IgD-negative memory B cell (primary cell): ENCODE measurements at regions not wholly inside any gene's neighbourhood (a gene's known extent, or its start where the extent isn't known, plus 50 kb on each side); places are given as distances from the start of the nearest gene placed in this dataset.
A peak's percentile ranks its signal among the peaks of the same experiment; 100 is the strongest.
"Not testable (repeated sequence)": the region's sequence is repeated elsewhere in the genome, so short reads cannot be mapped to it uniquely, and the experiment has no call there.

Source experiments
- H3K27ac Mint-ChIP-seq, 3 donors: one replicate each; pipeline ENCODE4 v1.8.0; 2020 to 2022; ENCODE audit warnings: mild to moderate bottlenecking in 3 of 3, mixed read lengths in 3 of 3, moderate library complexity in 1 of 3
- H3K27me3 Mint-ChIP-seq: one replicate; pipeline ENCODE4 v1.8.0; 2021; ENCODE audit warnings: mixed read lengths
- H3K36me3 Mint-ChIP-seq: one replicate; pipeline ENCODE4 v1.8.0; 2020; ENCODE audit warnings: mild to moderate bottlenecking, mixed read lengths
- H3K4me1 Mint-ChIP-seq, 3 donors: one replicate each; pipeline ENCODE4 v1.8.0; 2020 to 2022; ENCODE audit warnings: mixed read lengths in 3 of 3, mild to moderate bottlenecking in 1 of 3
- H3K4me3 Mint-ChIP-seq, 4 donors: one replicate each; pipeline ENCODE4 v1.8.0; 2020 to 2022; ENCODE audit warnings: mild to moderate bottlenecking in 4 of 4, mixed read lengths in 4 of 4, moderate library complexity in 3 of 4
- H3K9me3 Mint-ChIP-seq, 3 donors: one replicate each; pipeline ENCODE4 v1.8.0; 2020 to 2021; ENCODE audit warnings: mixed read lengths in 3 of 3, mild to moderate bottlenecking in 1 of 3

GRCh38 chr20:30921286-30922071 is 336.0 kb upstream of the DEFB115 start:
- Mint-ChIP-seq H3K4me3 (peak overlapping the region in 1 of 4 donors; percentile 12), H3K27ac (no peak overlapping the region), H3K9me3 (peaks cover 11 to 19% (median 13%) of the 10 kb centered on the region in 3 donors), H3K27me3 (no peaks in the 10 kb centered on the region), H3K36me3 (no peaks in the 10 kb centered on the region), H3K4me1 (no peaks in the 10 kb centered on the region)

GRCh38 chr20:30922129-30922528 is 335.3 kb upstream of the DEFB115 start:
- no peaks in the 10 kb centered on the region for H3K4me1 Mint-ChIP-seq
- no peaks in the 10 kb centered on the region for H3K36me3 Mint-ChIP-seq
- no peaks in the 10 kb centered on the region for H3K27me3 Mint-ChIP-seq
- peaks cover 11 to 23% (median 17%) of the 10 kb centered on the region in 3 donors for H3K9me3 Mint-ChIP-seq
- H3K27ac Mint-ChIP-seq, result no peak overlapping the region
- no peak overlapping the region for H3K4me3 Mint-ChIP-seq

- no peak overlapping the region for H3K4me3 Mint-ChIP-seq
- no peaks in the 10 kb centered on the region for H3K36me3 Mint-ChIP-seq
- peaks cover 0 to 7% (median 5%) of the 10 kb centered on the region in 3 donors for H3K9me3 Mint-ChIP-seq
- H3K27me3 Mint-ChIP-seq, result no peaks in the 10 kb centered on the region
- no peaks in the 10 kb centered on the region for H3K4me1 Mint-ChIP-seq
- H3K27ac Mint-ChIP-seq, result no peak overlapping the region
Observed at GRCh38 chr20:30937790-30938189, 319.7 kb upstream of the DEFB115 start.

GRCh38 chr20:30949761-30950160 is 307.7 kb upstream of the DEFB115 start:
- Mint-ChIP-seq H3K4me1 (no peaks in the 10 kb centered on the region), H3K9me3 (peaks cover 0 to 5% (median 0%) of the 10 kb centered on the region in 3 donors), H3K27ac (no peak overlapping the region), H3K27me3 (peaks cover 3% of the 10 kb centered on the region), H3K36me3 (no peaks in the 10 kb centered on the region), H3K4me3 (no peak overlapping the region)

- not testable (repeated sequence) for H3K4me3 Mint-ChIP-seq, H3K9me3 Mint-ChIP-seq, H3K36me3 Mint-ChIP-seq, H3K4me1 Mint-ChIP-seq, H3K27me3 Mint-ChIP-seq, H3K27ac Mint-ChIP-seq
Observed at GRCh38 chr20:30951088-30951487, 306.4 kb upstream of the DEFB115 start.

GRCh38 chr20:30956649-30957048 is 300.8 kb upstream of the DEFB115 start:
- not testable (repeated sequence) for H3K4me1 Mint-ChIP-seq, H3K9me3 Mint-ChIP-seq

GRCh38 chr20:30959208-30959607 is 298.3 kb upstream of the DEFB115 start:
- not testable (repeated sequence) for H3K27ac Mint-ChIP-seq, H3K4me1 Mint-ChIP-seq, H3K4me3 Mint-ChIP-seq, H3K27me3 Mint-ChIP-seq, H3K9me3 Mint-ChIP-seq, H3K36me3 Mint-ChIP-seq

More at GRCh38 chr20:30956649-30957048, 300.8 kb upstream of the DEFB115 start:
- H3K4me3 Mint-ChIP-seq, H3K36me3 Mint-ChIP-seq, H3K27ac Mint-ChIP-seq, H3K27me3 Mint-ChIP-seq: not testable (repeated sequence)

- H3K4me1 Mint-ChIP-seq, result no peaks in the 10 kb centered on the region
- H3K27ac Mint-ChIP-seq, result no peak overlapping the region
Observed at GRCh38 chr20:30963591-30963990, 293.9 kb upstream of the DEFB115 start.

GRCh38 chr20:30975859-30976258 is 281.6 kb upstream of the DEFB115 start:
- not testable (repeated sequence) for H3K27me3 Mint-ChIP-seq, H3K27ac Mint-ChIP-seq, H3K4me1 Mint-ChIP-seq, H3K4me3 Mint-ChIP-seq, H3K36me3 Mint-ChIP-seq
- peaks cover 6 to 16% (median 9%) of the 10 kb centered on the region in 3 donors for H3K9me3 Mint-ChIP-seq

More at GRCh38 chr20:30963591-30963990, 293.9 kb upstream of the DEFB115 start:
- Mint-ChIP-seq H3K27me3 (no peaks in the 10 kb centered on the region), H3K36me3 (peaks cover 3% of the 10 kb centered on the region), H3K9me3 (peaks cover 4 to 6% (median 6%) of the 10 kb centered on the region in 3 donors), H3K4me3 (no peak overlapping the region)

- H3K27me3 Mint-ChIP-seq, result no peaks in the 10 kb centered on the region
- H3K36me3 Mint-ChIP-seq, result peaks cover 4% of the 10 kb centered on the region
- H3K4me3 Mint-ChIP-seq, result no peak overlapping the region
- no peak overlapping the region for H3K27ac Mint-ChIP-seq
- H3K4me1 Mint-ChIP-seq, result peaks cover 0 to 2% (median 0%) of the 10 kb centered on the region in 3 donors
- H3K9me3 Mint-ChIP-seq, result peaks cover 0 to 12% (median 6%) of the 10 kb centered on the region in 3 donors
Observed at GRCh38 chr20:30985386-30985785, 272.1 kb upstream of the DEFB115 start.
